ENCODE measurements at regions not wholly inside any gene's neighbourhood (a gene's known extent, or its start where the extent isn't known, plus 50 kb on each side); places are given as distances from the start of the nearest gene placed in this dataset.
A peak's percentile ranks its signal among the peaks of the same experiment; 100 is the strongest.

- no peak for DNase-seq
Observed at GRCh38 chr2:164078421-164078820, 342.6 kb upstream of the FIGN start.

- DNase-seq, result no peak
Observed at GRCh38 chr2:164073101-164074074, 337.6 kb upstream of the FIGN start.

- no peak for DNase-seq
Observed at GRCh38 chr2:164069540-164069939, 333.7 kb upstream of the FIGN start.

GRCh38 chr2:164068063-164068462 lies 332.3 kb upstream of the FIGN start:
- DNase-seq, result no peak

GRCh38 chr2:164066095-164066494 lies 330.3 kb upstream of the FIGN start:
- DNase-seq, result no peak

- DNase-seq, result no peak
Observed at GRCh38 chr2:164065038-164065437, 329.2 kb upstream of the FIGN start.

- DNase-seq, result peak; percentile 21
Observed at GRCh38 chr2:164061129-164061746, 325.4 kb upstream of the FIGN start.

- no peak for DNase-seq
Observed at GRCh38 chr2:164060031-164060430, 324.2 kb upstream of the FIGN start.

GRCh38 chr2:164055623-164056022 lies 319.8 kb upstream of the FIGN start:
- DNase-seq, result no peak

GRCh38 chr2:164054651-164055050 lies 318.8 kb upstream of the FIGN start:
- no peak for DNase-seq

GRCh38 chr2:164053021-164053420 lies 317.2 kb upstream of the FIGN start:
- no peak for DNase-seq

GRCh38 chr2:164052006-164052405 lies 316.2 kb upstream of the FIGN start:
- no peak for DNase-seq

- no peak for DNase-seq
Observed at GRCh38 chr2:164048729-164049128, 312.9 kb upstream of the FIGN start.

- DNase-seq, result no peak
Observed at GRCh38 chr2:164046040-164046439, 310.2 kb upstream of the FIGN start.

GRCh38 chr2:164044622-164045021 lies 308.8 kb upstream of the FIGN start:
- DNase-seq, result no peak

- no peak for DNase-seq
Observed at GRCh38 chr2:164039270-164039669, 303.5 kb upstream of the FIGN start.

- DNase-seq, result no peak
Observed at GRCh38 chr2:164032995-164033394, 297.2 kb upstream of the FIGN start.

- no peak for DNase-seq
Observed at GRCh38 chr2:164030623-164031022, 294.8 kb upstream of the FIGN start.

- DNase-seq, result no peak
Observed at GRCh38 chr2:164028814-164029534, 293.2 kb upstream of the FIGN start.

GRCh38 chr2:164024396-164024795 lies 288.6 kb upstream of the FIGN start:
- DNase-seq, result no peak

GRCh38 chr2:164023896-164024295 lies 288.1 kb upstream of the FIGN start:
- no peak for DNase-seq

- no peak for DNase-seq
Observed at GRCh38 chr2:164015328-164016123, 279.7 kb upstream of the FIGN start.

- DNase-seq, result no peak
Observed at GRCh38 chr2:164014791-164015190, 279.0 kb upstream of the FIGN start.
